ENCODE measurements at regions not wholly inside any gene's neighbourhood (a gene's known extent, or its start where the extent isn't known, plus 50 kb on each side); places are given as distances from the start of the nearest gene placed in this dataset.
"Not testable (repeated sequence)": the region's sequence is repeated elsewhere in the genome, so short reads cannot be mapped to it uniquely, and the experiment has no call there.

- Histone ChIP-seq H4K5ac (ENCODE audit: insufficient read length, low read depth, low read length) (no peak overlapping the region), H2BK12ac (ENCODE audit: low read depth, low read length) (no peak overlapping the region), H3K14ac (ENCODE audit: insufficient read length) (no peak overlapping the region), H3K4me2 (ENCODE audit: insufficient read depth in 1 of 2, low read depth in 2 of 2, low read length in 2 of 2) (no peak overlapping the region), H3K23me2 (ENCODE audit: low read depth, low read length) (no peaks in the 10 kb centered on the region), H3K4me3 (ENCODE audit: extremely low read depth in 1 of 4, insufficient read depth in 2 of 4, low read depth in 3 of 4, low read length in 4 of 4) (no peak overlapping the region), H2BK120ac (replicated peaks; ENCODE audit: low read depth, low read length) (no peak overlapping the region), H4K91ac (replicated peaks; ENCODE audit: insufficient read length, low read length) (no peak overlapping the region), H3K56ac (replicated peaks; ENCODE audit: insufficient read length, low read depth, low read length) (no peak overlapping the region), H2AK5ac (ENCODE audit: low read depth, low read length) (no peak overlapping the region), H2BK15ac (ENCODE audit: low read length) (no peak overlapping the region), H3K9ac (replicated peaks in 1 of 4; ENCODE audit: extremely low read depth in 1 of 4, low read depth in 3 of 4, low read length in 3 of 4) (no peak overlapping the region), H3K4ac (replicated peaks; ENCODE audit: insufficient read length, low read depth, low read length) (no peak overlapping the region), H3K9me3 (ENCODE audit: insufficient read depth in 2 of 2, low read depth in 1 of 2, low read length in 1 of 2) (no peaks in the 10 kb centered on the region), H3K36me3 (ENCODE audit: control insufficient read depth in 2 of 4, insufficient read depth in 4 of 4, low read length in 3 of 4) (no peaks in the 10 kb centered on the region), H4K20me1 (replicated peaks in 1 of 2; ENCODE audit: control insufficient read depth in 1 of 2, insufficient read depth in 2 of 2, low read length in 2 of 2) (no peaks in the 10 kb centered on the region), H3K27me3 (replicated peaks in 1 of 4; ENCODE audit: control insufficient read depth in 3 of 4, extremely low read depth in 1 of 4, insufficient read depth in 3 of 4, low read length in 3 of 4) (no peaks in the 10 kb centered on the region), H3K23ac (ENCODE audit: insufficient read length) (no peak overlapping the region), H2BK20ac (ENCODE audit: low read length) (no peak overlapping the region), H2AFZ (ENCODE audit: low read length) (no peak overlapping the region), H2BK5ac (ENCODE audit: low read depth, low read length) (no peak overlapping the region), H3K4me1 (replicated peaks in 1 of 4; ENCODE audit: control insufficient read depth in 3 of 4, insufficient read depth in 4 of 4, low read length in 3 of 4) (peaks cover 0 to 3% (median 0%) of the 10 kb centered on the region in 4 experiments; a peak in 1 of 7 replicates), H3K79me2 (ENCODE audit: control insufficient read depth in 1 of 2, insufficient read depth in 2 of 2, low read length in 2 of 2) (no peaks in the 10 kb centered on the region), H3K27ac (ENCODE audit: low read depth, low read length) (no peak overlapping the region), H3K18ac (ENCODE audit: extremely low read depth, low read length) (no peak overlapping the region), H3K79me1 (ENCODE audit: low read depth, low read length) (no peaks in the 10 kb centered on the region), H4K8ac (ENCODE audit: extremely low read depth, insufficient read depth, low read length) (no peak overlapping the region)
- WGBS, 2 experiments (ENCODE audit: extremely low coverage in 1 of 2, insufficient coverage in 1 of 2, insufficient read length in 1 of 2, insufficient replicate concordance in 2 of 2, low coverage in 1 of 2, low lambda C conversion rate in 2 of 2, missing lambda C conversion rate in 1 of 2) = 86% methylated on average over 2 of the region's 2 CpGs; no CpG with 5 or more reads in 1 of the 2 experiments
- DNase-seq (ENCODE audit: low read depth in 1 of 2, low spot score in 2 of 2) = no peak
- POLR2A ChIA-PET (ENCODE audit: partially characterized antibody) = no interaction called here
- CTCF ChIA-PET (ENCODE audit: partially characterized antibody) = no interaction called here
- FAIRE-seq = no peak
- TF ChIP-seq NANOG (IDR thresholded peaks at IDR 0.05; ENCODE audit: insufficient read depth, low read depth, low read length, poor library complexity, severe bottlenecking) (no peak), GTF2F1 (IDR thresholded peaks at IDR 0.05; ENCODE audit: borderline replicate concordance, low read depth, low read length) (no peak)
Measured at GRCh38 chr4:14419516-14419915, 582.8 kb upstream of the CPEB2 start.

- H3K79me1 ChIP-seq (ENCODE audit: low read depth, low read length); H3K4me2 ChIP-seq (ENCODE audit: insufficient read depth in 1 of 2, low read depth in 2 of 2, low read length in 2 of 2); H3K14ac ChIP-seq (ENCODE audit: insufficient read length); H3K23ac ChIP-seq (ENCODE audit: insufficient read length); H4K8ac ChIP-seq (ENCODE audit: extremely low read depth, insufficient read depth, low read length); H3K27ac ChIP-seq (ENCODE audit: low read depth, low read length); H3K27me3 ChIP-seq (replicated peaks in 1 of 4; ENCODE audit: control insufficient read depth in 3 of 4, extremely low read depth in 1 of 4, insufficient read depth in 3 of 4, low read length in 3 of 4); H3K4ac ChIP-seq (replicated peaks; ENCODE audit: insufficient read length, low read depth, low read length); FAIRE-seq; H2BK120ac ChIP-seq (replicated peaks; ENCODE audit: low read depth, low read length); H3K23me2 ChIP-seq (ENCODE audit: low read depth, low read length); H3K36me3 ChIP-seq (ENCODE audit: control insufficient read depth in 2 of 4, insufficient read depth in 4 of 4, low read length in 3 of 4); H3K56ac ChIP-seq (replicated peaks; ENCODE audit: insufficient read length, low read depth, low read length); H2BK5ac ChIP-seq (ENCODE audit: low read depth, low read length); H2BK15ac ChIP-seq (ENCODE audit: low read length); H4K5ac ChIP-seq (ENCODE audit: insufficient read length, low read depth, low read length); H2AK5ac ChIP-seq (ENCODE audit: low read depth, low read length); H3K4me3 ChIP-seq (ENCODE audit: extremely low read depth in 1 of 4, insufficient read depth in 2 of 4, low read depth in 3 of 4, low read length in 4 of 4); H3K18ac ChIP-seq (ENCODE audit: extremely low read depth, low read length); H2BK12ac ChIP-seq (ENCODE audit: low read depth, low read length); DNase-seq (ENCODE audit: low read depth in 1 of 2, low spot score in 2 of 2); POLR2A ChIA-PET (ENCODE audit: partially characterized antibody); H3K9ac ChIP-seq (replicated peaks in 1 of 4; ENCODE audit: extremely low read depth in 1 of 4, low read depth in 3 of 4, low read length in 3 of 4); H3K4me1 ChIP-seq (replicated peaks in 1 of 4; ENCODE audit: control insufficient read depth in 3 of 4, insufficient read depth in 4 of 4, low read length in 3 of 4); H3K79me2 ChIP-seq (ENCODE audit: control insufficient read depth in 1 of 2, insufficient read depth in 2 of 2, low read length in 2 of 2); CTCF ChIA-PET (ENCODE audit: partially characterized antibody); H2AFZ ChIP-seq (ENCODE audit: low read length); H2BK20ac ChIP-seq (ENCODE audit: low read length); H4K91ac ChIP-seq (replicated peaks; ENCODE audit: insufficient read length, low read length); H4K20me1 ChIP-seq (replicated peaks in 1 of 2; ENCODE audit: control insufficient read depth in 1 of 2, insufficient read depth in 2 of 2, low read length in 2 of 2): not testable (repeated sequence)
- peaks cover 8 to 15% of the 10 kb centered on the region in 2 experiments; a peak in 3 of 4 replicates for H3K9me3 ChIP-seq (ENCODE audit: insufficient read depth in 2 of 2, low read depth in 1 of 2, low read length in 1 of 2)
- 93% methylated on average over 15 of the region's 15 CpGs; no CpG with 5 or more reads in 1 of the 2 experiments for WGBS, 2 experiments (ENCODE audit: extremely low coverage in 1 of 2, insufficient coverage in 1 of 2, insufficient read length in 1 of 2, insufficient replicate concordance in 2 of 2, low coverage in 1 of 2, low lambda C conversion rate in 2 of 2, missing lambda C conversion rate in 1 of 2)
Measured at GRCh38 chr4:14426297-14426696, 576.0 kb upstream of the CPEB2 start.

All from H1 (cell line).